PFSK-1 (cell line): ENCODE measurements at regions not wholly inside any gene's neighbourhood (a gene's known extent, or its start where the extent isn't known, plus 50 kb on each side); places are given as distances from the start of the nearest gene placed in this dataset.

Experiments
- FOXP2 ChIP-seq: optimal IDR thresholded peaks from 2 replicates; pipeline ENCODE3; 2011; ENCODE audit warnings: borderline replicate concordance, control low read depth, inconsistent platforms; ENCODE audit not compliant: insufficient read depth; ENCODE audit errors: extremely low read length, extremely low read depth
- POLR2AphosphoS5 ChIP-seq: IDR thresholded peaks from 2 replicates; pipeline ENCODE4 v1.6.1; 2012; ENCODE audit warnings: low read depth, mild to moderate bottlenecking, control low read depth, low read length, moderate library complexity
- REST ChIP-seq, 2 experiments: IDR thresholded peaks; 2 replicates each; pipeline versions ENCODE4 v1.6.1 to v1.8.0; 2011 to 2012; ENCODE audit warnings: low read depth in 2 of 2, low read length in 2 of 2, control low read depth in 1 of 2, inconsistent platforms in 1 of 2, mild to moderate bottlenecking in 1 of 2, moderate library complexity in 1 of 2; ENCODE audit not compliant: insufficient read depth in 1 of 2
- SIN3A ChIP-seq: IDR thresholded peaks from 2 replicates; pipeline ENCODE4 v1.6.1; 2012; ENCODE audit warnings: mild to moderate bottlenecking, low read length, moderate library complexity, borderline replicate concordance; ENCODE audit not compliant: insufficient read depth
- TAF1 ChIP-seq: IDR thresholded peaks from 2 replicates; pipeline ENCODE4 v1.6.1; 2012; ENCODE audit warnings: low read length, control low read depth, borderline replicate concordance; ENCODE audit not compliant: insufficient read depth

- no peak for TF ChIP-seq TAF1
- no peak for TF ChIP-seq POLR2AphosphoS5
- no peak for TF ChIP-seq SIN3A
- TF ChIP-seq FOXP2, result no peak
- TF ChIP-seq REST (IDR thresholded peaks at IDR 0.05; ENCODE audit: insufficient read depth in 1 of 2, low read depth in 2 of 2, low read length in 2 of 2), result no peak
Observed at GRCh38 chr15:61685971-61686370, 374.3 kb downstream of the VPS13C start.

- no peak for TF ChIP-seq POLR2AphosphoS5
Observed at GRCh38 chr15:61685534-61685933, 374.7 kb downstream of the VPS13C start.

- TF ChIP-seq TAF1 (no peak), POLR2AphosphoS5 (no peak), REST (IDR thresholded peaks at IDR 0.05; ENCODE audit: insufficient read depth in 1 of 2, low read depth in 2 of 2, low read length in 2 of 2) (no peak), FOXP2 (no peak), SIN3A (no peak)
Observed at GRCh38 chr15:61684749-61685467, 375.3 kb downstream of the VPS13C start.

- TF ChIP-seq POLR2AphosphoS5, result no peak
- TF ChIP-seq SIN3A, result no peak
- no peak for TF ChIP-seq TAF1
- TF ChIP-seq REST (IDR thresholded peaks at IDR 0.05; ENCODE audit: insufficient read depth in 1 of 2, low read depth in 2 of 2, low read length in 2 of 2), result no peak
- TF ChIP-seq FOXP2, result no peak
Observed at GRCh38 chr15:61682891-61683735, 377.1 kb downstream of the VPS13C start.

GRCh38 chr15:61681676-61682075 is 378.6 kb downstream of the VPS13C start:
- TF ChIP-seq FOXP2 (no peak), REST (IDR thresholded peaks at IDR 0.05; ENCODE audit: insufficient read depth in 1 of 2, low read depth in 2 of 2, low read length in 2 of 2) (no peak)
